H1 (cell line): ENCODE measurements at regions not wholly inside any gene's neighbourhood (a gene's known extent, or its start where the extent isn't known, plus 50 kb on each side); places are given as distances from the start of the nearest gene placed in this dataset.

ENCODE experiments used
- ASH2L ChIP-seq: fragments of 200-600, 300-600 bp; sonication (generic); IDR thresholded peaks from one replicate; pipeline ENCODE4 v1.7.1; 2017; ENCODE audit warnings: low read length
- TBP ChIP-seq: IDR thresholded peaks from 2 replicates; pipeline ENCODE4 v1.6.1; 2011; ENCODE audit warnings: low read depth, low read length, improper control_type of control experiment
- TEAD4 ChIP-seq: IDR thresholded peaks from 2 replicates; pipeline ENCODE4 v1.6.1; 2012; ENCODE audit warnings: low read depth, low read length, inconsistent platforms, mixed read lengths

GRCh38 chr7:131835141-131835540 lies 278.7 kb upstream of the PODXL start (continued):
- no peak for TF ChIP-seq ASH2L
- no peak for TF ChIP-seq TBP
- TF ChIP-seq TEAD4 = no peak
- TF ChIP-seq, all 59 proteins: peak for 0
